ENCODE measurements at regions not wholly inside any gene's neighbourhood (a gene's known extent, or its start where the extent isn't known, plus 50 kb on each side); places are given as distances from the start of the nearest gene placed in this dataset.

DNA sequence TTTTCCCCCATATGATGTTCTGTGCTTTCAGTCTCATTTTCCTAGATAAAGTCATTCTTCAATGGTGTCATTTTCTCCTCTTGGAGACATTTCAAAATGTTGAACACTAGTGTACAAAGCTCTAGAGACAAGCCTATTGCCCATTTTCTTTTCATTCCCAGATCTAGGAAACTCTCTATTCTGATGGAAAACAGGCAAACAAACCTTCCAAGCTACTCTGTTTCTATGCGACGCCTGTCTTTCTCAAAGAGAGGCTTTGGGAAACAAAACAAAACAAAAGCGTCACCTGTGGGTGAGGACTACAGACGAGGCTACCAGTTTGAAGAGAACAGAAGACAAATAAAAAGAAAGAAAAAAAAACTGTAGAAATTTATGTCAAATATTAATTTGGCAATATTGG lies 311.0 kb downstream of the CBLN2 start:
- TF ChIP-seq CTCF (IDR thresholded peaks at IDR 0.05; ENCODE audit: low read depth, low read length): no peak
- H3K36me3 ChIP-seq: no peaks in the 10 kb centered on the region
- H3K4me1 ChIP-seq (ENCODE audit: low read depth): no peaks in the 10 kb centered on the region
- H3K27ac ChIP-seq: no peak overlapping the region
- no peaks in the 10 kb centered on the region for H3K9me3 ChIP-seq (ENCODE audit: low read depth)
- no peaks in the 10 kb centered on the region for H3K27me3 ChIP-seq
- no peak overlapping the region for H3K4me3 ChIP-seq
- DNase-seq (ENCODE audit: low read depth in 1 of 2, low spot score in 1 of 2): no peak

GRCh38 chr18:72232644-72233043 lies 311.5 kb downstream of the CBLN2 start:
- no peak overlapping the region for H3K4me3 ChIP-seq
- no peak for TF ChIP-seq CTCF (IDR thresholded peaks at IDR 0.05; ENCODE audit: low read depth, low read length)
- H3K4me1 ChIP-seq (ENCODE audit: low read depth): no peaks in the 10 kb centered on the region
- no peak overlapping the region for H3K27ac ChIP-seq
- no peaks in the 10 kb centered on the region for H3K9me3 ChIP-seq (ENCODE audit: low read depth)
- DNase-seq (ENCODE audit: low read depth in 1 of 2, low spot score in 1 of 2): no peak
- no peaks in the 10 kb centered on the region for H3K36me3 ChIP-seq
- H3K27me3 ChIP-seq: no peaks in the 10 kb centered on the region

DNA sequence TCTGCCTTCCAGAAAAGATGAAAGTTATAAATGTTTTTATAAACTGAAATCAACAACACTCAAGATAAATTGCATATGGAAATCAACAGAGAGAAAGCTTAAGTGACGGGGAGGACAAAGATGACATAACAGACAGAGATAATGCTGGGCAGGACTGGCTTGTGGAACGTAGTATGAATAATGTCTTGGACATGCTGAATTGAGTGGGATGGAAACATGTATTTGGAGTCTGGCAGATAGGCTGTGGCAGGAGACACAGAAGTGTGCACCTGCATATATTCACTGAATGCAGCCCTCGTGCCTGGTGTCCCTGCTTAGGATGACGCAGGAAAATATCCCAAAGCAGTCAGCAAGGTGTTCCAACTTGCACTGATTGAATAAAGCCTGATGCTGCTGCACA lies 318.2 kb downstream of the CBLN2 start:
- no peaks in the 10 kb centered on the region for H3K36me3 ChIP-seq
- H3K27ac ChIP-seq: no peak overlapping the region
- H3K4me3 ChIP-seq: no peak overlapping the region
- peaks cover 3% of the 10 kb centered on the region for H3K4me1 ChIP-seq (ENCODE audit: low read depth)
- H3K27me3 ChIP-seq: no peaks in the 10 kb centered on the region
- H3K9me3 ChIP-seq (ENCODE audit: low read depth): no peaks in the 10 kb centered on the region
- no peak for TF ChIP-seq CTCF (IDR thresholded peaks at IDR 0.05; ENCODE audit: low read depth, low read length)
- DNase-seq (ENCODE audit: low read depth in 1 of 2, low spot score in 1 of 2): no peak

DNA sequence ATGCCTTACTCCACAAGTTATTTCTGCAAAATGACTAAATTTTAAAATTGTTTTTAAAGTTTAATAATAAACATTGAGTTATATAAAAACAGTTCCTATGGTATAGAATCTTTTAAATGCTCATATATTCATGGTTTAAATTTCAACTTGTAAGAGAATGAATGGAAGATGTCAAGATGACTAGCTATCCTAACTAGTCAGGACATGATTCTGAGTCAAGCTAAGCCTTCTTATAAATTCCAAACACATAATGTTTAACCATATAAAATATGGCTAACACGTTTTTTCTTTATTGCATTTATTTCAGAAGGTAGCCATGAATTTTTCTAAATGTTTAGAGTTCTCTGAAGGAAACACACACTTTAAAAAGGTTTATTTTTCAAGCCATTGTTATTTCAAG lies 320.4 kb downstream of the CBLN2 start:
- no peak for DNase-seq (ENCODE audit: low read depth in 1 of 2, low spot score in 1 of 2)
- no peak overlapping the region for H3K27ac ChIP-seq
- no peak overlapping the region for H3K4me3 ChIP-seq
- H3K4me1 ChIP-seq (ENCODE audit: low read depth): peaks cover 3% of the 10 kb centered on the region
- no peaks in the 10 kb centered on the region for H3K27me3 ChIP-seq
- no peaks in the 10 kb centered on the region for H3K36me3 ChIP-seq
- no peak for TF ChIP-seq CTCF (IDR thresholded peaks at IDR 0.05; ENCODE audit: low read depth, low read length)
- no peaks in the 10 kb centered on the region for H3K9me3 ChIP-seq (ENCODE audit: low read depth)

DNA sequence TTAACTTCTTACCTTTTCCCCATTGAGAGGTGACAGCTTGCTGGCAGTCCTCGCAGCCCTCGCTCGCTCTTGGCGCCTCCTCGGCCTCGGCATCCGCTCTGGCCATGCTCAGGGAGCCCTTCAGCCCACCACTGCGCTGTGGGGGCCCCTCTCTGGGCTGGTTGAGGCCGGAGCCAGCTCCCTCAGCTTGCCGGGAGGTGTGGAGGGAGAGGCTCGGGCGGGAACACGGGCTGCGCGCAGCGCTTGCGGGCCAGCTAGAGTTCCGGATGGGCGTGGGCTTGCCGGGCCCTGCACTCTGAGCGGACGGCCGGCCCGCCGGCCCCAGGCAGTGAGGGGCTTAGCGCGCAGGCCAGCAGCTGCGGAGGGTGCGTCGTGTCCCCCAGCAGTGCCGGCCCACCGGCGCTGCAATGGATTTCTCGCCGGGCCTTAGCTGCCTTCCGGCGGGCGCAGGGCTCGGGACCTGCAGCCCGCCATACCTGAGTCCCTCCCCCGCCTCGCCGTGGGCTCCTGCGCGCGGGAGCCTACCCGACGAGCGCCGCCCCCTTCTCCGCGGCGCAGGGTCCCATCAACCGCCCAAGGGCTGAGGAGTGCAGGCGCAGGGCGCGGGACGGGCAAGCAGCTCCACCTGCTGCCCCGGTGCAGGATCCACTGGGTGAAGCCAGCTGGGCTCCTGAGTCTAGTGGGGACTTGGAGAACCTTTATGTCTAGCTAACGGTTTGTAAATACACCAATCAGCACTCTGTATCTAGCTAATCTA lies 335.0 kb downstream of the CBLN2 start:
- no peak for TF ChIP-seq CTCF (IDR thresholded peaks at IDR 0.05; ENCODE audit: low read depth, low read length)
- H3K9me3 ChIP-seq (ENCODE audit: low read depth): no peaks in the 10 kb centered on the region
- no peak for DNase-seq (ENCODE audit: low read depth in 1 of 2, low spot score in 1 of 2)

More for the DNA sequence above, 335.0 kb downstream of the CBLN2 start:
- no peaks in the 10 kb centered on the region for H3K27me3 ChIP-seq
- peaks cover 4% of the 10 kb centered on the region for H3K4me1 ChIP-seq (ENCODE audit: low read depth)
- H3K4me3 ChIP-seq: no peak overlapping the region
- H3K27ac ChIP-seq: no peak overlapping the region
- H3K36me3 ChIP-seq: no peaks in the 10 kb centered on the region

All from cardiac muscle cell (in vitro differentiated cells and primary cell).